GM19043 (cell line): ENCODE measurements at regions not wholly inside any gene's neighbourhood (a gene's known extent, or its start where the extent isn't known, plus 50 kb on each side); places are given as distances from the start of the nearest gene placed in this dataset.
"Not testable (repeated sequence)": the region's sequence is repeated elsewhere in the genome, so short reads cannot be mapped to it uniquely, and the experiment has no call there.

Source experiments
- ATAC-seq: cut with Tn5 transposase; IDR thresholded peaks from one replicate; pipeline ENCODE4 v1.9.1; 2021; ENCODE audit warnings: low read depth; ENCODE audit not compliant: unreplicated experiment

DNA sequence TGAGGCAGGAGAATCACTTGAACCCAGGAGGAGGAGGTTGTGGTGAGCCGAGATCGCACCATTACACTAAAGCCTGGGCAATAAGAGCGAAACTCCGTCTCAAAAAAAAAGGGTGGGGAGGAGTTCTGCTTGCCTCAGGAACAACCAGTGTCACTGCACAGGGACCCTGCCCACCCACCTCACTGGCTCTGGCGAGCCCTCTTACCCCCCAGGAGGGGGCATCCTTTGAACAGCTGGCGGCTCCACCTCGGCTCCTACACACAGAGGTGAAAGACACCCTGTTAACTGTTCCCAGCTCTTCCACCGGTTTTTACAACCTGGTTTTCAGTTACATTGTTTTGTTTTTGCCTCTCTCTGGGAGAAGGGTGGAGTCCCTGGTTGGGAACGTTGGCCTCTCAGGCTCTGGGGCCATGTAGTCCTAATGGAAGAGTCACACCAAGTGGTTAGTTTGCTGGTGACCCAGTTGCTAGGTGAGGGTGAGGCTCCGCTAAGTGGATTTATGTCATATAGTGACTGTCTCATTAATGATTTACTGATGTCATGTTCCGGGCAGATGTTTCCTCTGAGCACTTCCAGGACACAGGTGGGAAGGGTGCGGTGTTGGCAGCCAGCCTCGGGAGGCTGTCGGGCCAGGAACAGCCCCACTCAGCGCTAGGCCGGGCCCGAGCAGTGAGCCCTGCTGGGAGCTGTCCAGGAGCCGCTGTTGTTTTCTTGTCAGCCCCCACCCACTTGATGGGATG is 120.6 kb upstream of the TPTE start:
- not testable (repeated sequence) for ATAC-seq

GRCh38 chr21:10402461-10402860 is 118.9 kb upstream of the TPTE start:
- not testable (repeated sequence) for ATAC-seq

- ATAC-seq: not testable (repeated sequence)
These were observed 116.1 kb upstream of the TPTE start for GRCh38 chr21:10405331-10405730.

DNA sequence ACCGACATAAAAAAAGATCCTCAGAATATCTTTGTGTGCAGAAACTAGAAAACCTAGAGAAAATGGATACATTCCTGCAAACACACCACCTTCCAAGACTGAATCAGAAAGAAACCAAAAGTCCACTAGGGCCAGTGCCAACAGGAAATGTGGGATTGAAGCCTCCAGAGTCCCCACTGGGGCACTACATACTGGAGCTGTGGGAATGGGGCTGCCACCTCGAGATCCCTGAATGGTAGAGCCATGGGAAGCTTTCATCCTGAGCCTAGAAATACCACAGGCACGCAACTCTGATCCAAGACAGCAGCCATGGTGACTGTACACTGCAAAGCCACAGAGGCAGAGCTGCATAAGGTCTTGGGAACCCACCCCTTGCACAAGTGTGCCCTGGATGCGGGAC is 111.6 kb upstream of the TPTE start:
- ATAC-seq: not testable (repeated sequence)

DNA sequence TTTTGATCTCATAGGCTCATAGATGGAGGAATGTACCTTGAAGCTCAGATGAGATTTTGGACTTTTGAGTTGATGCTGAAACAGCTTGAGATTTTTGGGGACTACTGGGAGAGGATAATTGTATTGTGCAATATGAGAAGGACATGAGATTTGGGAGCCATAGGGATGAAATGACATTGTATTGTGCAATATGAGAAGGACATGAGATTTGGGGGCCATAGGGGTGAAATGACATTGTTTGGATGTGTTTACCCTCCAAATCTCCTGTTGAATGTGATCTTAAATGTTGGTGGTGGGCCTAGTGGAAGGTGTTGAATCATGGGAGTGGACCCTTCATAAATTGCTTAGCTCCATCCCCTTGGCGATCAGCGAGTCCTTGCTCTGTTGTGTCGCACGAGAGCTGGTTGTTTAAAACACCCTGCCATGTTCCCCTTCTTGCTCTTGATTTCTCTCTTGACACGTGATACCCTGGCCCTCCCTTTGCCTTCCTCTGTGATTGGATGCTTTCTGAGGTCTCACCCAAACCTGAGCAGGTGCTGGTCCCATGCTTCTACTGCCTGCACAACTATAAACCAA is 110.9 kb upstream of the TPTE start:
- not testable (repeated sequence) for ATAC-seq

DNA sequence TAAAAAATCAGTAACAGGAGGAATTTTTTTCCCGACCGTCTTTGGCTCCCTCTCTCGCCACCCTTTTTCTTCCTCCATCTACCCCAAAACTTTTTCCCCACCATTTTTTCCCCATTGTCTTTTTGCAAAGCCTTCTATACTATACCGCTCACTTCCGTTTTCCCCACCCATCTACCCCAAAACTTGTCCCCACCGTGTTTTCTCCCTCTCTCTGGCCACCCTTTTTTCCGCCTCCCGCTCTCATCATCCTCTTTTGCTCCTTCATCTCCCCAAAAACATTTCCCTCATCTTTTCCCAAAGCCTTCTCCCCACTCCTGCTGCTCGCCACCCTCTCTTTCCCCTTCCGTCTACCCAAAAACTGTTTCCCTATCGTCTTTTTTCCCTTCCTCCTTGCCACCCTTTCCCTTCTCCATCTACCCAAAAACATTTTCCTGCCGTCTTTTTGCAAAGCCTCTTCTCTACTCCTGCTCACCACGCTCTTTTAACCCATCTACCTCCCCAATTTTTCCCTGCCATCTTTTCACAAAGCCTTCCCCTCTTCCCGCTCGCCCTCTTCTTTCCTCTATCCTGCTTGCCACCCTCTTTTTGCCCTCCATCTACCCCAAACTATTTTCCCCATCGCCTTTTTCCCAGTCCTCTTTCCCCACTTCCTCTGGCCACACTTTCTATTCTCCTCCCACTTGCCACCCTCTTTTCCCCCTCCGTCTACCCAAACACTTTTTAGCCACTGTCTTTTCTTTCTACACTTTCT is 109.4 kb upstream of the TPTE start:
- ATAC-seq: not testable (repeated sequence)

DNA sequence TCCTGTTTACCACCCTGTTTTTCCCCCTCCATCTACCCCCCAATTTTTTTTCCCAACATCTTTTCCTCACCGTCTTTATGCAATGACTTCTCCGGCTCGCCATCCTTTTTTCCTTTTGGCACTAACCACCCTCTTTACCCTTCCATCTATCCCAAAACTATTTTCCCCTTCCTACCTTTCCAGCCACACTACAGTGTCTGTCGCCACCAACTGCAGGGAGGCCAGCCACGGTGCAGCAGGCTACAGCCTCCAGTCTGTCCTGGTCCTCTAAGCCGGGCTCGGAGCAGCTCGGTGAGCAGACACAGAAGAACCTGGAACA is 108.5 kb upstream of the TPTE start:
- not testable (repeated sequence) for ATAC-seq

GRCh38 chr21:10413247-10414120 is 107.9 kb upstream of the TPTE start:
- not testable (repeated sequence) for ATAC-seq

GRCh38 chr21:10414121-10414924 is 107.1 kb upstream of the TPTE start:
- not testable (repeated sequence) for ATAC-seq

- ATAC-seq: not testable (repeated sequence)
These were observed 106.5 kb upstream of the TPTE start for GRCh38 chr21:10414925-10415254.

GRCh38 chr21:10415456-10415855 is 105.9 kb upstream of the TPTE start:
- ATAC-seq: not testable (repeated sequence)

DNA sequence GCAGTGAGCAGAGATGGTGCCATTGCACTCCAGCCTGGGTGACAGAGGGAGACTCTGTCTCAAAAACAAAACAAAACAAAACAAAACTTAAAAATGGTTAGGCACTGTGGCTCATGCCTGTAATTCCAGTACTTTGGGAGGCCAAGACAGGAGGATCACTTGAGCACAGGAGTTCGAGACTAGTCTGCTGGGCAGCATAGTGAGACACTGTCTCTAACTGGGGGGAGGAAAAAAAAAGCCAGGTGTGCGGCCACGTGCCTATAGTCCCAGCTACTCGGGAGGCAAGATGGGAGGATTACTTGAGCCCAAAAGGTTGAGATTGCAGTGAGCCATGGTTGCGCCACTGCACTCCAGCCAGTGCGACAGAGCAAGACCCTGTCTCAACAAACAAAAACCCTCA is 105.5 kb upstream of the TPTE start:
- not testable (repeated sequence) for ATAC-seq

DNA sequence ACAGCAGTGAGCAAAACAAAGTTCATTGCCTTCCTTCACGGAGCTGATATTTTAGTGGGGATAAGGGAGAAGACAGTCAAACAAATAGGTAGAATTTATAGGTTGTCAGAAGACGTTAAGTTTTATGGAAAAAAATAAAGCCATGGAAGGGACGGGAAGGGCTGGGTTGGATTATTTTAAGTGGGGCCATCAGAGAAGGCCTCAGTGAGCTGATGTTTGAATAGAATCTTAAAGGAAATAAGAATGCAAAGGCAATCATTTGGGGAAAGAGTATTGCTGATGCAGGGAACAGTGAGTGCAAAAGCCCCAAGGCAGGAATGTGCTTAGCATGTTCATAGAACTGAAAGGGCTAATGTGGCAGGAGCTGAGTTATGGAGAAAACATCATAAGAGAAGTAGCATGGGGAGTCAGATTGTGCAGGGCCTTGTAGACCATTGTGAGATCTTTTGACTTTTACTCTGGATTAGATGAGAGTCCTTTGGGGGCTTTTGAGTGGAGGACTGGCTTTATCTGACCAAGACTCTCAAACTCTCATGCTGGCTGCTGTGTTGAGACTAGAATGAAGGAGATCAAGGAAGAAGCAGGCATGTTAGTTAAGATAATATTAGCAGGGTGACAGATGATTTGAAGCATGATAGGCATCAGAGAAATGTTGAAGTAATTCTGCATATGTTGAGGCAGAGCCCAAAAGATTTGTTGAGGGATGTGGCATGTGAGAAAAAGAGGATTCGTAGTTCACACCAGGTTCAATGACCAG is 104.5 kb upstream of the TPTE start:
- ATAC-seq: not testable (repeated sequence)

- not testable (repeated sequence) for ATAC-seq
These were observed 103.8 kb upstream of the TPTE start for GRCh38 chr21:10417551-10418002.

GRCh38 chr21:10418250-10419048 is 102.9 kb upstream of the TPTE start:
- ATAC-seq: not testable (repeated sequence)

DNA sequence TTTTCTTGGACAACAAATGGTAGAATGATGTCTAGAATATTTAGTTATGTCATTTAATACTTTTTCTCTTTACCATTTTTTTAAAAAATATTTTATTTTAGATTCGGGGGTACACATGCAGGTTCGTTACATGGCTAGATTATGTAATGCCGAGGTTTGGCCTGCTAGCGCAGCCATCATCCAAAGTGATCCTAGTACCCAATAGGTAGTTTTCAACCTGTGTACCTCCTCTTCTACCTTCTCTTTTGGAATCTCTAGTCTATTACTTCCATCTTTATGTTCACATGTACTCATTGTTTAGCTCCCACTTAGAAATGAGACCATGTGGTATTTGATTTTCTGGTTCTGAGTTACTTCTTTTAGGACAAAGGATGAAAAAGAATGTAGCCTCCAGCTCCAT is 100.2 kb upstream of the TPTE start:
- not testable (repeated sequence) for ATAC-seq

GRCh38 chr21:10421601-10422000 is 99.8 kb upstream of the TPTE start:
- ATAC-seq: not testable (repeated sequence)
